GM18498 (cell line): ENCODE measurements at regions not wholly inside any gene's neighbourhood (a gene's known extent, or its start where the extent isn't known, plus 50 kb on each side); places are given as distances from the start of the nearest gene placed in this dataset.

Experiments used
- ATAC-seq: cut with Tn5 transposase; IDR thresholded peaks from one replicate; pipeline ENCODE4 v1.9.1; 2021; ENCODE audit warnings: mild to moderate bottlenecking, moderate library complexity; ENCODE audit not compliant: unreplicated experiment

GRCh38 chr1:29674627-29675326, 438.5 kb downstream of the PTPRU start:
- no peak for ATAC-seq

- no peak for ATAC-seq
Measured at GRCh38 chr1:29673669-29674626, 437.6 kb downstream of the PTPRU start.

GRCh38 chr1:29673228-29673500, 436.8 kb downstream of the PTPRU start:
- no peak for ATAC-seq

- no peak for ATAC-seq
Measured at GRCh38 chr1:29672416-29673227, 436.3 kb downstream of the PTPRU start.

- ATAC-seq = no peak
Measured at GRCh38 chr1:29671446-29672356, 435.4 kb downstream of the PTPRU start.

GRCh38 chr1:29670752-29671151, 434.4 kb downstream of the PTPRU start:
- no peak for ATAC-seq

- ATAC-seq = no peak
Measured at GRCh38 chr1:29669912-29670311, 433.6 kb downstream of the PTPRU start.

- no peak for ATAC-seq
Measured at GRCh38 chr1:29669158-29669871, 433.0 kb downstream of the PTPRU start.

- ATAC-seq = no peak
Measured at GRCh38 chr1:29668551-29669157, 432.3 kb downstream of the PTPRU start.

- ATAC-seq = no peak
Measured at GRCh38 chr1:29667951-29668350, 431.6 kb downstream of the PTPRU start.

GRCh38 chr1:29664711-29665110, 428.4 kb downstream of the PTPRU start:
- ATAC-seq = no peak

GRCh38 chr1:29658688-29659087, 422.4 kb downstream of the PTPRU start:
- no peak for ATAC-seq

GRCh38 chr1:29657816-29658215, 421.5 kb downstream of the PTPRU start:
- ATAC-seq = no peak

GRCh38 chr1:29655945-29656850, 419.9 kb downstream of the PTPRU start:
- ATAC-seq = no peak

- ATAC-seq = no peak
Measured at GRCh38 chr1:29655145-29655544, 418.8 kb downstream of the PTPRU start.

GRCh38 chr1:29653886-29654450, 417.6 kb downstream of the PTPRU start:
- no peak for ATAC-seq

- ATAC-seq = no peak
Measured at GRCh38 chr1:29653034-29653810, 416.9 kb downstream of the PTPRU start.
